ENCODE measurements at regions not wholly inside any gene's neighbourhood (a gene's known extent, or its start where the extent isn't known, plus 50 kb on each side); places are given as distances from the start of the nearest gene placed in this dataset.

DNA sequence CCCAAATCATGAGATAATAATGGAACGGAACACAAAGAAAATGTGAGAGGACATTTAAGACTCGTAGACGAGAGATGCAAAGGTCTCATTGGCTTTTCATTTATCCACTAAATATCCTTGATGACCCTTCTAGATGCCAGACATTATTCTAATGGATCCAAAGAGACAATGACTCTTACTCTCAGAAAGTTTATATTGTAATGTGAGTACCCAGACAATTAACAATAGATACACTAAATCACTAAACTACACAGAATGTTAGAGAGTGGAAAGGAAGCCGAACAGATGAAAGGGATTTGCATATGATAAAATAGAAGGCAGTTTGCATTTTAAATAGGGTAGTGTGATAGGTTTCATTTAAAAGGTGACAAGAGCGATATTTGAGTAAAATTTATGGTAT lies 973.3 kb downstream of the TAF11L14 start:
- intact Hi-C loops (cut with micrococcal nuclease), result no loop called here
- H3K4me3 ChIP-seq (ENCODE audit: insufficient read depth, low read depth, low read length), result no peak overlapping the region
- H2BK120ac ChIP-seq (ENCODE audit: low read depth, low read length), result no peak overlapping the region
- H2AFZ ChIP-seq (replicated peaks; ENCODE audit: low read length, poor library complexity), result no peak overlapping the region
- peaks cover 2% of the 10 kb centered on the region for H3K9me3 ChIP-seq (ENCODE audit: control insufficient read depth, insufficient read depth, low read length)
- no peak overlapping the region for H2BK5ac ChIP-seq (ENCODE audit: low read depth, low read length, poor library complexity, severe bottlenecking)
- H4K91ac ChIP-seq (ENCODE audit: insufficient read depth, low read depth, low read length), result no peak overlapping the region
- H2BK15ac ChIP-seq (ENCODE audit: low read depth, low read length), result no peak overlapping the region
- no peak overlapping the region for H3K4ac ChIP-seq (ENCODE audit: low read depth, low read length)
- no peak overlapping the region for H2BK20ac ChIP-seq (ENCODE audit: low read depth, low read length)
- no peak overlapping the region for H3K18ac ChIP-seq (ENCODE audit: low read depth, low read length)
- TF ChIP-seq RAD21 (IDR thresholded peaks at IDR 0.05; ENCODE audit: low read length) (no peak), CHD1 (IDR thresholded peaks at IDR 0.05; ENCODE audit: low read depth, low read length) (no peak), RCOR1 (IDR thresholded peaks at IDR 0.05; ENCODE audit: insufficient replicate concordance, low read length) (no peak), CEBPB (IDR thresholded peaks at IDR 0.05; ENCODE audit: low read depth, low read length) (no peak), MXI1 (IDR thresholded peaks at IDR 0.05; ENCODE audit: borderline replicate concordance, low read depth, low read length) (no peak), NFE2L2 (IDR thresholded peaks at IDR 0.05; ENCODE audit: low read depth, low read length) (no peak), BHLHE40 (IDR thresholded peaks at IDR 0.05; ENCODE audit: low read depth, low read length) (no peak), FOS (IDR thresholded peaks at IDR 0.05; ENCODE audit: low read depth, low read length) (no peak), MAZ (IDR thresholded peaks at IDR 0.05; ENCODE audit: borderline replicate concordance, low read depth, low read length) (no peak), SMC3 (IDR thresholded peaks at IDR 0.05; ENCODE audit: low read depth, low read length) (no peak), MAFK (IDR thresholded peaks at IDR 0.05; ENCODE audit: low read depth, low read length) (no peak)
- TF ChIP-seq, protein P1, sequence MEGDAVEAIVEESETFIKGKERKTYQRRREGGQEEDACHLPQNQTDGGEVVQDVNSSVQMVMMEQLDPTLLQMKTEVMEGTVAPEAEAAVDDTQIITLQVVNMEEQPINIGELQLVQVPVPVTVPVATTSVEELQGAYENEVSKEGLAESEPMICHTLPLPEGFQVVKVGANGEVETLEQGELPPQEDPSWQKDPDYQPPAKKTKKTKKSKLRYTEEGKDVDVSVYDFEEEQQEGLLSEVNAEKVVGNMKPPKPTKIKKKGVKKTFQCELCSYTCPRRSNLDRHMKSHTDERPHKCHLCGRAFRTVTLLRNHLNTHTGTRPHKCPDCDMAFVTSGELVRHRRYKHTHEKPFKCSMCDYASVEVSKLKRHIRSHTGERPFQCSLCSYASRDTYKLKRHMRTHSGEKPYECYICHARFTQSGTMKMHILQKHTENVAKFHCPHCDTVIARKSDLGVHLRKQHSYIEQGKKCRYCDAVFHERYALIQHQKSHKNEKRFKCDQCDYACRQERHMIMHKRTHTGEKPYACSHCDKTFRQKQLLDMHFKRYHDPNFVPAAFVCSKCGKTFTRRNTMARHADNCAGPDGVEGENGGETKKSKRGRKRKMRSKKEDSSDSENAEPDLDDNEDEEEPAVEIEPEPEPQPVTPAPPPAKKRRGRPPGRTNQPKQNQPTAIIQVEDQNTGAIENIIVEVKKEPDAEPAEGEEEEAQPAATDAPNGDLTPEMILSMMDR (conservative IDR thresholded peaks at IDR 0.05; ENCODE audit: low read depth, low read length), result no peak
- TF ChIP-seq, protein P2, sequence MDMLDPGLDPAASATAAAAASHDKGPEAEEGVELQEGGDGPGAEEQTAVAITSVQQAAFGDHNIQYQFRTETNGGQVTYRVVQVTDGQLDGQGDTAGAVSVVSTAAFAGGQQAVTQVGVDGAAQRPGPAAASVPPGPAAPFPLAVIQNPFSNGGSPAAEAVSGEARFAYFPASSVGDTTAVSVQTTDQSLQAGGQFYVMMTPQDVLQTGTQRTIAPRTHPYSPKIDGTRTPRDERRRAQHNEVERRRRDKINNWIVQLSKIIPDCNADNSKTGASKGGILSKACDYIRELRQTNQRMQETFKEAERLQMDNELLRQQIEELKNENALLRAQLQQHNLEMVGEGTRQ (IDR thresholded peaks at IDR 0.05; ENCODE audit: low read depth, low read length), result no peak
- TF ChIP-seq, protein P3, sequence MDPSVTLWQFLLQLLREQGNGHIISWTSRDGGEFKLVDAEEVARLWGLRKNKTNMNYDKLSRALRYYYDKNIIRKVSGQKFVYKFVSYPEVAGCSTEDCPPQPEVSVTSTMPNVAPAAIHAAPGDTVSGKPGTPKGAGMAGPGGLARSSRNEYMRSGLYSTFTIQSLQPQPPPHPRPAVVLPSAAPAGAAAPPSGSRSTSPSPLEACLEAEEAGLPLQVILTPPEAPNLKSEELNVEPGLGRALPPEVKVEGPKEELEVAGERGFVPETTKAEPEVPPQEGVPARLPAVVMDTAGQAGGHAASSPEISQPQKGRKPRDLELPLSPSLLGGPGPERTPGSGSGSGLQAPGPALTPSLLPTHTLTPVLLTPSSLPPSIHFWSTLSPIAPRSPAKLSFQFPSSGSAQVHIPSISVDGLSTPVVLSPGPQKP (IDR thresholded peaks at IDR 0.05; ENCODE audit: borderline replicate concordance, low read depth, low read length), result no peak
- dilution Hi-C loops (cut with HindIII; ENCODE audit: low sequenced_read_pairs, unreplicated experiment), result no loop called here
- POLR2A ChIA-PET (ENCODE audit: unreplicated experiment), result no interaction called here
- no peaks in the 10 kb centered on the region for H4K20me1 ChIP-seq (ENCODE audit: insufficient read depth, low read length)
- no peak overlapping the region for H2AK9ac ChIP-seq (replicated peaks; ENCODE audit: low read depth, low read length, poor library complexity)
- H3K14ac ChIP-seq (replicated peaks; ENCODE audit: low read depth, low read length), result no peak overlapping the region
- H3K56ac ChIP-seq (ENCODE audit: extremely low read depth, insufficient read depth, low read length), result no peak overlapping the region
- no peaks in the 10 kb centered on the region for H3K27me3 ChIP-seq (ENCODE audit: control insufficient read depth, insufficient read depth, low read length)
- no peaks in the 10 kb centered on the region for H3K79me1 ChIP-seq (ENCODE audit: low read depth in 1 of 2, low read length in 2 of 2)
- H3K36me3 ChIP-seq (ENCODE audit: control insufficient read depth, insufficient read depth, low read length), result no peaks in the 10 kb centered on the region
- no peak overlapping the region for H3K9ac ChIP-seq (ENCODE audit: low read depth, low read length)
- no peaks in the 10 kb centered on the region for H3K4me1 ChIP-seq (ENCODE audit: control insufficient read depth, insufficient read depth, low read length)
- no peak overlapping the region for H3K27ac ChIP-seq (ENCODE audit: insufficient read depth, low read length)
- H4K8ac ChIP-seq (ENCODE audit: low read depth in 2 of 2, low read length in 2 of 2), result no peak overlapping the region
- WGBS, 2 experiments (ENCODE audit: extremely low coverage in 2 of 2, insufficient read length in 1 of 2), result no CpG with 5 or more reads among the region's 5 CpGs
- H3K23ac ChIP-seq (ENCODE audit: low read depth, low read length), result no peak overlapping the region
- H3K4me2 ChIP-seq (ENCODE audit: low read depth, low read length), result no peak overlapping the region
- no peak overlapping the region for H4K5ac ChIP-seq (ENCODE audit: low read depth, low read length)
- CTCF ChIA-PET, result no interaction called here
- no peak overlapping the region for H2AK5ac ChIP-seq (ENCODE audit: low read depth, low read length)
- BruUV-seq (replicated peaks), result no TSS peak
- no peaks in the 10 kb centered on the region for H3K9me1 ChIP-seq (ENCODE audit: insufficient read depth, low read length)
- DNase-seq, result no peak
- in situ Hi-C loops (cut with MboI; ENCODE audit: low sequenced_read_pairs), result no loop called here
- no peak for ATAC-seq (ENCODE audit: low read depth)

Measured in IMR-90 (cell line).